ENCODE measurements at regions not wholly inside any gene's neighbourhood (a gene's known extent, or its start where the extent isn't known, plus 50 kb on each side); places are given as distances from the start of the nearest gene placed in this dataset.

- TF ChIP-seq SUZ12 (IDR thresholded peaks at IDR 0.05) (no peak), PKNOX1 (IDR thresholded peaks at IDR 0.05) (no peak), L3MBTL2 (conservative IDR thresholded peaks at IDR 0.05) (no peak), ZNF384 (IDR thresholded peaks at IDR 0.05) (no peak), FOXA1 (IDR thresholded peaks at IDR 0.05) (no peak)
- POLR2A ChIA-PET, result interaction anchor here (0.8 kb wide), 1 partner anchor 590 kb away, joined by 4 read pairs; no protein-coding TSS in a partner anchor
- DNase-seq (ENCODE audit: extremely low spot score), result no peak
- CTCF ChIA-PET, result interaction anchor here (0.7 to 1.1 kb wide), 3 partner anchors 10 to 32 kb away, joined by 3 read pairs; no protein-coding TSS in a partner anchor
Measured at GRCh38 chr7:26560526-26561256, 269.0 kb downstream of the SNX10 start.

- ChIA-PET POLR2A (no interaction called here), CTCF (interaction anchor here (0.7 kb wide), 1 partner anchor 219 kb away, joined by 3 read pairs; no protein-coding TSS in a partner anchor)
- no peak for DNase-seq (ENCODE audit: extremely low spot score)
- TF ChIP-seq BHLHE40 (IDR thresholded peaks at IDR 0.05; ENCODE audit: borderline replicate concordance), result no peak
- TF ChIP-seq CTBP1 (IDR thresholded peaks at IDR 0.05; ENCODE audit: borderline replicate concordance), result no peak
- no peak for TF ChIP-seq SUZ12 (IDR thresholded peaks at IDR 0.05)
- no peak for TF ChIP-seq L3MBTL2 (conservative IDR thresholded peaks at IDR 0.05)
- TF ChIP-seq FOXK2 (IDR thresholded peaks at IDR 0.05), result no peak
- TF ChIP-seq ZNF384 (IDR thresholded peaks at IDR 0.05), result no peak
- TF ChIP-seq ARNT (IDR thresholded peaks at IDR 0.05), result no peak
- no peak for TF ChIP-seq PKNOX1 (IDR thresholded peaks at IDR 0.05)
- no peak for TF ChIP-seq FOXM1 (IDR thresholded peaks at IDR 0.05; ENCODE audit: borderline replicate concordance)
Measured at GRCh38 chr7:26562841-26563240, 271.2 kb downstream of the SNX10 start.

GRCh38 chr7:26563406-26563805 is 271.7 kb downstream of the SNX10 start:
- POLR2A ChIA-PET, result no interaction called here
- CTCF ChIA-PET, result interaction anchor here (0.7 kb wide), 1 partner anchor 218 kb away, joined by 3 read pairs; no protein-coding TSS in a partner anchor
- no peak for DNase-seq (ENCODE audit: extremely low spot score)
- TF ChIP-seq BHLHE40 (IDR thresholded peaks at IDR 0.05; ENCODE audit: borderline replicate concordance) (no peak), SUZ12 (IDR thresholded peaks at IDR 0.05) (no peak), HDGF (IDR thresholded peaks at IDR 0.05; ENCODE audit: borderline replicate concordance) (no peak), CTBP1 (IDR thresholded peaks at IDR 0.05; ENCODE audit: borderline replicate concordance) (no peak), ARNT (IDR thresholded peaks at IDR 0.05) (no peak), FOXA1 (IDR thresholded peaks at IDR 0.05) (no peak)

- ChIA-PET POLR2A (no interaction called here), CTCF (no interaction called here)
- DNase-seq (ENCODE audit: extremely low spot score), result no peak
- no peak for TF ChIP-seq TARDBP (IDR thresholded peaks at IDR 0.05)
Measured at GRCh38 chr7:26567266-26567665, 275.6 kb downstream of the SNX10 start.

GRCh38 chr7:26574476-26574875 is 282.8 kb downstream of the SNX10 start:
- DNase-seq (ENCODE audit: extremely low spot score), result no peak
- TF ChIP-seq FOXK2 (IDR thresholded peaks at IDR 0.05) (no peak), ARNT (IDR thresholded peaks at IDR 0.05) (no peak), HDGF (IDR thresholded peaks at IDR 0.05; ENCODE audit: borderline replicate concordance) (no peak), ELF4 (IDR thresholded peaks at IDR 0.05) (no peak), LEF1 (IDR thresholded peaks at IDR 0.05; ENCODE audit: borderline replicate concordance) (no peak), FOXM1 (IDR thresholded peaks at IDR 0.05; ENCODE audit: borderline replicate concordance) (no peak), SP1 (IDR thresholded peaks at IDR 0.05) (no peak), PKNOX1 (IDR thresholded peaks at IDR 0.05) (no peak), TARDBP (IDR thresholded peaks at IDR 0.05) (no peak), CTBP1 (IDR thresholded peaks at IDR 0.05; ENCODE audit: borderline replicate concordance) (no peak), SUZ12 (IDR thresholded peaks at IDR 0.05) (no peak), ZNF384 (IDR thresholded peaks at IDR 0.05) (no peak), L3MBTL2 (conservative IDR thresholded peaks at IDR 0.05) (no peak)
- CTCF ChIA-PET, result no interaction called here
- POLR2A ChIA-PET, result no interaction called here

- ChIA-PET POLR2A (interaction anchor here (0.7 kb wide), 1 partner anchor 191 kb away, joined by 3 read pairs; no protein-coding TSS in a partner anchor), CTCF (interaction anchor here (0.8 kb wide), 1 partner anchor 13 kb away, joined by 3 read pairs; no protein-coding TSS in a partner anchor)
- no peak for DNase-seq (ENCODE audit: extremely low spot score)
- TF ChIP-seq ARNT (IDR thresholded peaks at IDR 0.05), result no peak
- TF ChIP-seq CTBP1 (IDR thresholded peaks at IDR 0.05; ENCODE audit: borderline replicate concordance), result no peak
- no peak for TF ChIP-seq FOXK2 (IDR thresholded peaks at IDR 0.05)
- no peak for TF ChIP-seq FOXM1 (IDR thresholded peaks at IDR 0.05; ENCODE audit: borderline replicate concordance)
- TF ChIP-seq NFRKB (IDR thresholded peaks at IDR 0.05), result no peak
- TF ChIP-seq LEF1 (IDR thresholded peaks at IDR 0.05; ENCODE audit: borderline replicate concordance), result no peak
- no peak for TF ChIP-seq TARDBP (IDR thresholded peaks at IDR 0.05)
- no peak for TF ChIP-seq L3MBTL2 (conservative IDR thresholded peaks at IDR 0.05)
- TF ChIP-seq FOXA1 (IDR thresholded peaks at IDR 0.05), result no peak
- no peak for TF ChIP-seq HDGF (IDR thresholded peaks at IDR 0.05; ENCODE audit: borderline replicate concordance)
- TF ChIP-seq BHLHE40 (IDR thresholded peaks at IDR 0.05; ENCODE audit: borderline replicate concordance), result no peak
- TF ChIP-seq SUZ12 (IDR thresholded peaks at IDR 0.05), result no peak
- TF ChIP-seq PKNOX1 (IDR thresholded peaks at IDR 0.05), result no peak
- no peak for TF ChIP-seq ZNF384 (IDR thresholded peaks at IDR 0.05)
- no peak for TF ChIP-seq ELF4 (IDR thresholded peaks at IDR 0.05)
- TF ChIP-seq SP1 (IDR thresholded peaks at IDR 0.05), result no peak
Measured at GRCh38 chr7:26580064-26580591, 284.3 kb downstream of the SKAP2 start.

All from HEK293T (cell line).